ENCODE measurements at regions not wholly inside any gene's neighbourhood (a gene's known extent, or its start where the extent isn't known, plus 50 kb on each side); places are given as distances from the start of the nearest gene placed in this dataset.

DNA sequence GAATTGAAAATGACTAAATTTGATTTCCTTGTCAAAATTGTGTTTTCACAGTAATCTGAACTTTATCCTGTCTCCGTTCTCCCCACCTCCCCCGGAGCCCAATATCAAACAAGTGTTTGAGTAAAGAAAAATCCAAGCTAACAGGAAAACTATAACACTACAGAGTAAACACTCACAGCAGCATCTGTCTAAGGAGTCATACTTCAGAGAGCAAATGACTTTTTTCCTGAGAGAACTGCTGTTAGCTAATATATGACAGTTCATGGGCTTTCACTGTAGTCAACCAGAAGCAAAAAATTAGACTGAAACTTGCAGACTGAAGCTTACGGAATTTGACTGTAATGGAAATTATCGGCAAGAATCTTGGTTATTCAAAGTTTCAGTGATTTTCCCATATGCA lies 321.7 kb downstream of the ANKRD50 start:
- Histone ChIP-seq H3K4me1 (peaks cover 31% of the 10 kb centered on the region), H3K4me3 (no peak overlapping the region), H3K4me2 (no peak overlapping the region), H4K20me1 (no peaks in the 10 kb centered on the region), H3K9ac (no peak overlapping the region), H3K27ac (no peak overlapping the region), H3K36me3 (no peaks in the 10 kb centered on the region), H3K9me3 (no peaks in the 10 kb centered on the region), H3K27me3 (no peaks in the 10 kb centered on the region)
- no peak for TF ChIP-seq Cebpa-rat (IDR thresholded peaks at IDR 0.05)

DNA sequence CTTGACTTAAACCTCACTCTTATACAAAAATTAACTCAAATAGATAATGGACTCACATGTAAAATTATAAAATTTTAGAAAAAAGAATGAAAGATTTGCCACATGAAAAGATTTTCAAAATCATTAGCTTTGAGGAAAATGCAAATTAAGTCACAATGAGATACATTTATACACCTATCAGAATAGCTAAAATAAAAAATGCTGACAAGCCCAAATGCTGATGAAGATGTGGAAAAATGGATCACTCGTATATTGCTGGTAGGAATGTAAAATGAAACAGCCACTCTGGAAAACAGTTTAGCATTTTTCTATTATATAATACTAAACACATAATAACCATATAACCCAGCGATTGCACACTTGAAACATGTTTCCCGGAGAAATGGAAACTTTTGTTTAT lies 316.2 kb downstream of the ANKRD50 start:
- Histone ChIP-seq H3K9me3 (no peaks in the 10 kb centered on the region), H3K9ac (no peak overlapping the region), H3K4me2 (no peak overlapping the region), H3K27ac (no peak overlapping the region), H3K4me3 (no peak overlapping the region), H3K27me3 (no peaks in the 10 kb centered on the region), H3K36me3 (no peaks in the 10 kb centered on the region), H4K20me1 (no peaks in the 10 kb centered on the region), H3K4me1 (no peaks in the 10 kb centered on the region)
- TF ChIP-seq Cebpa-rat (IDR thresholded peaks at IDR 0.05): no peak

DNA sequence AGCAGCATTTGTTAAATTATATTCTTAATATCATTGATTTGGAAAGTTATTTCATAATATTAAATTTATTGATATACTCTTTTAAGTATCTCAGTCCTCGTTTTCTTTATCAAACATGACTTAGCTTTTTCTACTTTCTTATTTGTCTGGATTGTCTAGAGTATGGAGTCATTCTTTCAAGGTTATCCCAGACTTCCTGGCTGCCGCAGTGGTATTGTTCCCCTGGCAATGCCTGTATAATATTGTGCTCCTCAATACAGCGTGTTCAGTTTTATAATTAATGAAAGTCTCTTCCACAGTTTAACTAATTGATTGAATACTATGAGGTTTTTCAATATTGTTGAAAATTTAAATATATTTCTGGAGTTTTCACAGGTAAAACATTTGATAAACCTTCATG lies 310.9 kb downstream of the ANKRD50 start:
- TF ChIP-seq Cebpa-rat (IDR thresholded peaks at IDR 0.05): no peak

DNA sequence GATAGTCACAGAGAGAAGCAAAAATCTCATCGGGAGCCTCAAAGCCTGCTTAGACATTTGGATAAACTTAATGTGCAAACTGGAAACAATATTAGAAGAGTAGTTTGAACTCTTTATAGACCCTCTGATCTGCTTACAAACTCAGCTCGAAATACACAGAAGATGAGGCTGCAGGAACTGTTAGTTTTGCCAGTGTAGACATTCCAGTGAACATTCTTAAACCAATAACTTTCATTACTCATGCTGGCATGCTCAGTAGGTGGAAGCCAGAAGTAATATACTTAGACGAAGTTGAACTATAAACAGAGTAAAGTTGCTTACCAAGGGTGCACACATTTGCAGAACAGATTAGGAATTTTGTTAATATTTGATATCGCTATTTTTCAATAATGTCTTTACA lies 303.5 kb downstream of the ANKRD50 start:
- no peak for TF ChIP-seq Cebpa-rat (IDR thresholded peaks at IDR 0.05)
- Histone ChIP-seq H3K9me3 (no peaks in the 10 kb centered on the region), H3K4me3 (no peak overlapping the region), H4K20me1 (no peaks in the 10 kb centered on the region), H3K9ac (no peak overlapping the region), H3K36me3 (no peaks in the 10 kb centered on the region), H3K27ac (no peak overlapping the region), H3K27me3 (no peaks in the 10 kb centered on the region), H3K4me2 (no peak overlapping the region), H3K4me1 (no peaks in the 10 kb centered on the region)

More for the DNA sequence above, 310.9 kb downstream of the ANKRD50 start:
- H3K9me3 ChIP-seq: no peaks in the 10 kb centered on the region
- no peak overlapping the region for H3K4me3 ChIP-seq
- H3K27me3 ChIP-seq: no peaks in the 10 kb centered on the region
- no peaks in the 10 kb centered on the region for H3K36me3 ChIP-seq
- H3K4me2 ChIP-seq: no peak overlapping the region
- no peak overlapping the region for H3K9ac ChIP-seq
- no peak overlapping the region for H3K27ac ChIP-seq
- no peaks in the 10 kb centered on the region for H3K4me1 ChIP-seq
- H4K20me1 ChIP-seq: no peaks in the 10 kb centered on the region

DNA sequence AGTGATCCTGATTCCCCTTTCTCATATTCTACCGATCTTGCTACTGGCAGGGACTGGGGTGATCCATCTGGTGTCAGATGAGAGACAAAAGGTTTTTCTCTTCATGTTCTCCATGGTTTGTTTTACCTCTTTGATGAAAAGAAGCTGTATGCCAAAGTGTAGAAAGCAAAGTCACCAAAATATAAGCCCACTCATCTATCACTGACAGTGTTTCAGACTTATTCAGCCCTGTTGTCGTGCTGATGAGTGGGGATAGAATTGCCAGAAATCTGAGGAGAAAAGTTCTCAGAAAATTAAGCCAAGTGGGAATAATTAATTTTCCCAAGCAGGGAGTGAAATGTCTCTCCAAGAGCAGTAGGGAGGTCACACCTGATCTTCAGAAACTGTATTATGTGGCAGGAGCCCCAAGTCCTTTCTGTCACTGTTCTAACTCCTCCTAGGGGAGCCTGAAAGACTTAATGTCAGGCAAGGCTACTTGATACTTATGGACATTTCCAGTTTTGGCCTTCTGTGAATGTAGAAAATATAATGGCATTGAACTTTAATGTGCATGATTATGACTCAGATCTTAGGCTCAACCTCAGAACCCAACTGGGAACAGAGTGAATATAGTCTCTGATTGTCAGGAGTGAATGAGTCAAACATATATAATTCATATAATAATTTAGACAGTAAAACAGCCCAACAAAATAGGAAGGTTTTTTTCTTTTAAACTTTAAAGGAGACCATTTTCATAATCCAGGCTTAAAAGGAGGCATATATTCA lies 298.1 kb downstream of the ANKRD50 start:
- no peaks in the 10 kb centered on the region for H4K20me1 ChIP-seq
- H3K4me1 ChIP-seq: no peaks in the 10 kb centered on the region
- no peak overlapping the region for H3K27ac ChIP-seq
- no peak overlapping the region for H3K4me3 ChIP-seq
- H3K27me3 ChIP-seq: no peaks in the 10 kb centered on the region
- TF ChIP-seq Cebpa-rat (IDR thresholded peaks at IDR 0.05): no peak
- no peaks in the 10 kb centered on the region for H3K36me3 ChIP-seq
- no peak overlapping the region for H3K9ac ChIP-seq
- no peak overlapping the region for H3K4me2 ChIP-seq
- no peaks in the 10 kb centered on the region for H3K9me3 ChIP-seq

DNA sequence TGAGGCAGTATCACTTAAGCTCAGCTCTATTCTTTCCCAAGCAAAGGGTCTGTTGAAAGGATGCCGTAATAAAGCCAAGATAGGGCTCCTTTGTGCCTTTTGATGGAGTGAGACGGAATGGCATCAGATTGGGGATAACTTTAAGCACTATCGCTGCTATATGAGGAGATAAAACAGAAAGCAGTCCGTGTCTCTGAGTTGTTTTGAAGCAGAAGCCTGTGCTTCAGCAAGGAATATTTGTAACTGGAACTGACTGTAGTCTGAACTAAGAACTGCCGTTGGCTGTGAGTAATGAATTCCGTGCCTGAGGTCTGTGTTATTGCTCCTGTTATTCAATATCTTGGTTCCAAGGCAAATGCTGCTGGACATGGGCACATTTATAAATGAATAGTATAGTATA lies 297.4 kb downstream of the ANKRD50 start:
- no peak overlapping the region for H3K9ac ChIP-seq
- no peak for TF ChIP-seq Cebpa-rat (IDR thresholded peaks at IDR 0.05)
- no peaks in the 10 kb centered on the region for H3K27me3 ChIP-seq
- H3K27ac ChIP-seq: no peak overlapping the region
- H3K36me3 ChIP-seq: no peaks in the 10 kb centered on the region
- H3K4me1 ChIP-seq: no peaks in the 10 kb centered on the region
- H3K4me2 ChIP-seq: no peak overlapping the region
- H4K20me1 ChIP-seq: no peaks in the 10 kb centered on the region
- no peaks in the 10 kb centered on the region for H3K9me3 ChIP-seq
- no peak overlapping the region for H3K4me3 ChIP-seq

DNA sequence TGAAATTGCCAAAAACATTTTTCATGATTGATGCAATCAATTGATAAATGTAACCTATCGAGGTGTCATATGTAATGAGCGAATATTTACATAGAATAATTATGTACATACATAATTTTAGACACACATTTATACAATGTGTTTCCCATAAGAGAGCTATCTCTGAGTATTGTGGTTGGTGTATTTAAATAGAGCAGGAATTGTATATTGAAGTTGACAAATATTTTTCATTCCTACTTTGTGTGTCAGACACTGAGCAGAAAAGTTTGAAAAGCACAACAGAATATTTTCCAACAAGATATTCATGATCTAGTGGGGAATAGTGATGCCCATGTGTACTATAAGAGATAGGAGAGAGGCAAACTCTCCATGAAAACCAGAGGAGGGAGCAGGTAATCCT lies 295.2 kb downstream of the ANKRD50 start:
- Histone ChIP-seq H4K20me1 (no peaks in the 10 kb centered on the region), H3K4me1 (peaks cover 11% of the 10 kb centered on the region), H3K27ac (no peak overlapping the region), H3K27me3 (no peaks in the 10 kb centered on the region), H3K4me2 (no peak overlapping the region), H3K9ac (no peak overlapping the region), H3K36me3 (no peaks in the 10 kb centered on the region), H3K4me3 (no peak overlapping the region), H3K9me3 (no peaks in the 10 kb centered on the region)
- TF ChIP-seq Cebpa-rat (IDR thresholded peaks at IDR 0.05): no peak

DNA sequence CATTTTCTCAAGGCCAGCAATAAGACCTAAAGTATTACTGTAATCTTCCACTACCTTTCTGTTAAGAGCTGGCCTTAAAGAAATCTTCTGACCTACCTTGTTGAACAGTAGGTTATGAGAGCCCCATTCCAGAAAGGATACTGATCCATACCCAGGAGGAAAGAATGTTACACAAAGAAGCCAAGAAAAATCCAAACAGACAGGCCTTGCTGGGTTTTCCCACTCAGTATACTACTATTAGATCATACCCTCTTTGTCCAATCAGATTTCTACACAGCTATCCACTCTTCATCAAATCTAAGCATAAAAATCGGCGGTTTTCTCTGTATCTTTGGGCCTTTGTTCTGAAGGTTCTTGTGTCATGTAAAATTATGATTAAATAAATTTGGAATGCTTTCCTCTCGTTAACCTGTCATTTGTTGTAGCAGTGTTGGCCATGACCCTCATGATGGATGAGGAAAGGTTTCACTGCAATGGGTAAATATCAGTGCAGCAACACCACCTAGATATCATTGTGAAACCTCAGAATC lies 292.3 kb downstream of the ANKRD50 start:
- H3K27ac ChIP-seq: no peak overlapping the region
- no peak overlapping the region for H3K4me3 ChIP-seq
- no peaks in the 10 kb centered on the region for H3K27me3 ChIP-seq
- peaks cover 11% of the 10 kb centered on the region for H3K4me1 ChIP-seq
- H3K4me2 ChIP-seq: no peak overlapping the region
- H3K9ac ChIP-seq: no peak overlapping the region
- no peak for TF ChIP-seq Cebpa-rat (IDR thresholded peaks at IDR 0.05)
- H3K36me3 ChIP-seq: no peaks in the 10 kb centered on the region
- no peaks in the 10 kb centered on the region for H4K20me1 ChIP-seq
- no peaks in the 10 kb centered on the region for H3K9me3 ChIP-seq

DNA sequence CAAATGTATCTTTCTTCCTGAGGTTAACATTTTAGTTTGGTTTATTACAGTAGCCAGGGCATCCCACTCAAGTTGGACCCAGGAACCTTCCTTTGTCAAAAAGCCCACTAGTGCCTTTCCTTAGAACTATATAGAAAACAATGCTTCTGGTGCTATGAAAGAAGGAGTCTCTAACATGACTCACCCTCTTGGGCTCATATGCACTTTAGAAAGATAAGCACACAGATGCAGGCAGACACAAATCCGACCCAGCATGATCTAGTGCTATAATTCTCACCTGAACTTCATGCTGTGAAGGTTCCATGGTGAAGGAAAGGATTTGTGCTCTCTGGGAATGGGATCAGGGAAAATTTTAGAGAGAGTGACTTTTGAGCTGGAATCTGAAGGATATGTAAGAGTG lies 289.4 kb downstream of the ANKRD50 start:
- no peak overlapping the region for H3K4me2 ChIP-seq
- H4K20me1 ChIP-seq: no peaks in the 10 kb centered on the region
- H3K9me3 ChIP-seq: no peaks in the 10 kb centered on the region
- peaks cover 25% of the 10 kb centered on the region for H3K4me1 ChIP-seq
- H3K27me3 ChIP-seq: no peaks in the 10 kb centered on the region
- TF ChIP-seq Cebpa-rat (IDR thresholded peaks at IDR 0.05): no peak
- no peak overlapping the region for H3K27ac ChIP-seq
- no peaks in the 10 kb centered on the region for H3K36me3 ChIP-seq
- H3K9ac ChIP-seq: no peak overlapping the region
- no peak overlapping the region for H3K4me3 ChIP-seq

DNA sequence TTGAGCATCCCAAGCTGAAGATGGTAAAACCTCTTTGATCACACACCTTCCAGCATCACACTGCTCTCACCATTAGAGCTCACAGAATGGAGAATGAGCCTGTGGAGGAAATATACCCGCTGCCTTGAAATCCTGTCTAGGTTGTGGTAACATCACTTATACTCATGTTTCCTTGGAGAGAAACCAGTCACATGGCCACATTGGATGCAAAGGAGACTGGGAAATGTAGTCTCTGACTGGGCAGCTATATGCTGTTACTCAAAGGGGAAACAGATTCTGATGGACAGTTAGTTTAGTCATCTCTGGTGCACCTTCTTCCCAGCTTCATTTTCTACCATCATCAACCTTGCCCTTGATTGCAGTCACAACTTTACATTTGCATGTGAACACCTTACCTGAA lies 286.3 kb downstream of the ANKRD50 start:
- Histone ChIP-seq H3K4me2 (no peak overlapping the region), H3K36me3 (no peaks in the 10 kb centered on the region), H3K9me3 (no peaks in the 10 kb centered on the region), H3K9ac (no peak overlapping the region), H3K4me1 (peaks cover 50% of the 10 kb centered on the region), H3K27me3 (no peaks in the 10 kb centered on the region), H4K20me1 (no peaks in the 10 kb centered on the region), H3K4me3 (no peak overlapping the region), H3K27ac (no peak overlapping the region)
- no peak for TF ChIP-seq Cebpa-rat (IDR thresholded peaks at IDR 0.05)

Data from BLaER1 (cell line).